ENCODE measurements at regions not wholly inside any gene's neighbourhood (a gene's known extent, or its start where the extent isn't known, plus 50 kb on each side); places are given as distances from the start of the nearest gene placed in this dataset.

GRCh38 chr1:239786464-239786863, 305.2 kb upstream of the FMN2 start:
- TF ChIP-seq CTCF (conservative IDR thresholded peaks at IDR 0.05; ENCODE audit: low read depth, low read length): no peak
- no peak for TF ChIP-seq EZH2 (IDR thresholded peaks at IDR 0.05; ENCODE audit: low read length, unreplicated experiment)

Data from PC-3 (cell line).